ENCODE measurements at regions not wholly inside any gene's neighbourhood (a gene's known extent, or its start where the extent isn't known, plus 50 kb on each side); places are given as distances from the start of the nearest gene placed in this dataset.

DNA sequence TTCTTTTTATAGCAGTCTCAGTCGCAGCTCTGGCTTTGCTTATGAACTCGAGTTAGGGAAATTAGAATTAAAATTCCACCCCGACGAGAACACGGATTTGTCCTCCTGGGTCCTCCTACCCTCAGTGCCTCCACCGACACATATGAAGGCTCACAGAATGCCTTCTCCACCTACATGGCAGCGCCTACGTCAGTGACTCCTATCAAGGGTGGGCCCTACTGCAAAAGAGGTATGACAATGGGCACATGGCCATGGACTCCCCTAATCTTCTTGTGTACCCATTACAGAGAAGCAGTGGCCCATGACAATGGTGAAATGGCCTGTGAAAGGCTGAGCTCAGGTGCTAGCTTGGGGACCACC is 173.0 kb upstream of the TLE3 start:
- DNase-seq (ENCODE audit: low read depth in 3 of 3, low spot score in 1 of 3), result no peak

- no peak for DNase-seq (ENCODE audit: low read depth in 3 of 3, low spot score in 1 of 3)
These were observed 172.5 kb upstream of the TLE3 start for GRCh38 chr15:70269991-70270751.

GRCh38 chr15:70269311-70269911 is 171.7 kb upstream of the TLE3 start:
- DNase-seq (ENCODE audit: low read depth in 3 of 3, low spot score in 1 of 3), result no peak

DNA sequence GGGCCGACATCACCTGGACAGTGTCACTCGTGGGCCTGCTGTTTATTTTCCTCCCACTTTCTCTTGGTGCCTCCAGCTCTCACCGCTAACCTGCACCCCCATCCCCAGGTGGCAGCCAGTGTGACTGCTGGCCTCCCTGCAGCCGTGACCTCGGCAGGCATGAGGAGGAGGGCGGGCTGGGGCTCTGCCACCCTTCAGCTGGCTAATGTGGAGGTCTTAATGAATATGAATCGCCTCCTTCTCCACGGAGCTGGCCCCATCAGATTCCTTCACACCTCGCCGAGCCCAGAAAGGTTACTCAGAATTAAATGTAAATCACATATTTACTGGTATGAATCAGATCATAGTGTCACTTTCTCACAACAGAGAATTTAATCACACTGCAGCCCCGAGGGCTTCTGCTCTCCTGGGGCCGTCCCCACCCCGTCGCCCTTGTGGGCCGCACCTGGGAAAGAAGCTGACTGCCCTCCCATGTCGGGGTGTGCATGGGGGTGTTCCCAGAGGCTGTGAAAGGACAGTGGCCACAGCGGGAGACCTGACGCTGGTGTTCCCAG is 171.1 kb upstream of the TLE3 start:
- no peak for DNase-seq (ENCODE audit: low read depth in 3 of 3, low spot score in 1 of 3)

- no peak for DNase-seq (ENCODE audit: low read depth in 3 of 3, low spot score in 1 of 3)
These were observed 170.2 kb upstream of the TLE3 start for GRCh38 chr15:70267879-70268278.

GRCh38 chr15:70267306-70267705 is 169.6 kb upstream of the TLE3 start:
- DNase-seq (ENCODE audit: low read depth in 3 of 3, low spot score in 1 of 3), result no peak

- DNase-seq (ENCODE audit: low read depth in 3 of 3, low spot score in 1 of 3), result no peak
These were observed 168.8 kb upstream of the TLE3 start for GRCh38 chr15:70266412-70267121.

DNA sequence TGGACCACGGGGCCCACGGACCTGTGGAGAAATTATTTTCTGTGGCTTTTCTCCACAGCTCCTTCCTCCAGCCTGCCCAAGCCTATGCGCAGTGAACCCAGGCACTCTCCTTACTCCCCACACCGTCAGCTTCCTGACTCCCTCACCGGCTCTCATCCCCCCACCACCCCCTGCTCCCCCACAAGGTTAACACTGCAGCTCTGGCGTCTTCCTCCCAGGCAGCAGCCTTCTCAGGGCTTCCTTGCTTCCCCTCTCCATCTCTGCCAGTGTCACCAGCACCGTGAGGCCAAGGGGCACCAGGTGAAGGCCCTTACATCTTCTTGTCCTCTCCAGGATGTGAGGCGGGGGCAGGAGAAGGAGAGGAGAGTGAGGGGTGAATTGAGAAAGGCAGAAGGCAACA is 168.3 kb upstream of the TLE3 start:
- no peak for DNase-seq (ENCODE audit: low read depth in 3 of 3, low spot score in 1 of 3)

GRCh38 chr15:70265466-70265978 is 167.8 kb upstream of the TLE3 start:
- DNase-seq (ENCODE audit: low read depth in 3 of 3, low spot score in 1 of 3), result no peak

GRCh38 chr15:70264738-70265465 is 167.2 kb upstream of the TLE3 start:
- DNase-seq (ENCODE audit: low read depth in 3 of 3, low spot score in 1 of 3), result no peak

GRCh38 chr15:70264014-70264582 is 166.4 kb upstream of the TLE3 start:
- DNase-seq (ENCODE audit: low read depth in 3 of 3, low spot score in 1 of 3), result no peak

- no peak for DNase-seq (ENCODE audit: low read depth in 3 of 3, low spot score in 1 of 3)
These were observed 165.0 kb upstream of the TLE3 start for GRCh38 chr15:70262591-70263274.

- no peak for DNase-seq (ENCODE audit: low read depth in 3 of 3, low spot score in 1 of 3)
These were observed 164.5 kb upstream of the TLE3 start for GRCh38 chr15:70262171-70262570.

DNA sequence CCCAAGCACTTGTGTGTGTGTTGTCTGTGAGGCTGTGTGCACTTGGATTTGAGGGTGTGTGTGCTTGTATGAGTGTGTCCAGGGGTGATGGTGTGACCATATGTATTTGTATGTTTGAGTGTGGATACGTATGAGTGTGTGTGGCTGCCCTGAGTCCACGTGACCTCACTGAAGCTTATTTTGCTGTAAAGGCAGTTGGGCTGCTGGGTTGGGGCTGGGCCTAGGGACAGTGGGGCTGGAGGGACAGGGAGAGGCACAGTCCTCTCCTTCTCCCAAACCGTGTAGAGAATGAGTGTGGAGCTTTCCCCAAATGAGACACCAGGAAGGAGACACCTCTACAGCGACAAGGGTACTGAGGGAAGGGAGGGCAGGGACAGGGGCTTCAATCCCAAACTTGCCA is 163.4 kb upstream of the TLE3 start:
- no peak for DNase-seq (ENCODE audit: low read depth in 3 of 3, low spot score in 1 of 3)

GRCh38 chr15:70260580-70260979 is 162.9 kb upstream of the TLE3 start:
- DNase-seq (ENCODE audit: low read depth in 3 of 3, low spot score in 1 of 3), result no peak

- DNase-seq (ENCODE audit: low read depth in 3 of 3, low spot score in 1 of 3), result no peak
These were observed 162.2 kb upstream of the TLE3 start for GRCh38 chr15:70259640-70260508.

GRCh38 chr15:70259028-70259424 is 161.3 kb upstream of the TLE3 start:
- peak; percentile 6 to 18 (median 16) for DNase-seq (ENCODE audit: low read depth in 3 of 3, low spot score in 1 of 3)

DNA sequence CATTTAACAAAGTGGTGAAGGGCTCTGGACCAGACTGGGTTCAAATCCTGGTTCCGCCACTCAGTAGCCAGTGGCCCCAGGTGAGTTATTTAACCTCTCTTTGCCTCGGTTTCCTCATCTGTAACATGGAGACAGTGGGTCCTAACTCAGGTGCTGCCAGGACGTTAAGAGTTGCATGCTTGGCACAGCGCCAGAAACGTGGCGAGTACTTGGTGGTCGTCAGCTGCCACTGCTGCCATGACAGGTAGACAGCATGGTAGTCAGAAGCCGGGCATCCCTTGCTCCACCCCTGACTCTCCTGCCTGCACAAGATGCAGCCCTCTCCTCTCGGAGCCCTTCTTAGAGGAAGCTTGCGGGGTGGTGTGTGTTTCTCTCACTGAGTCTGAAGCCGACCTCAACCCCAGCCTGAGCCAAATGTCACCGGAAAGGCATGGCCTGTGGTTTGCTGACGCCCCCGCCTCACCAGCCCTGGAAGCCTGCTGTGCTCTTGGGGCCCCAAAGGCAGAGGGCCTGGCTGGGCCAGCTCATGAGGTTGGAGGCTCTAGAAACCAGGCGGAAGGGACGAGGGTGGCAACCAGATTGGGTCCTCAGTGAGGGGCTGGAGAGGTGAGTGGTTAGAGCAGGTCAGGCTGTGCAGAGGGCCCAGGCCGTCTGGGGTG is 160.8 kb upstream of the TLE3 start:
- DNase-seq (ENCODE audit: low read depth in 3 of 3, low spot score in 1 of 3), result peak; percentile 7 to 43 (median 27)
